ENCODE measurements at regions not wholly inside any gene's neighbourhood (a gene's known extent, or its start where the extent isn't known, plus 50 kb on each side); places are given as distances from the start of the nearest gene placed in this dataset.

- no peaks in the 10 kb centered on the region for H3K4me1 ChIP-seq (ENCODE audit: control insufficient read depth in 2 of 2, insufficient read depth in 2 of 2, low read length in 2 of 2)
- H2AFZ ChIP-seq (ENCODE audit: insufficient read depth, low read depth, low read length, poor library complexity, severe bottlenecking), result no peak overlapping the region
- intact Hi-C loops (cut with micrococcal nuclease), result no loop called here
- H3K27ac ChIP-seq (ENCODE audit: low read length in 2 of 2), result no peak overlapping the region
- no peaks in the 10 kb centered on the region for H4K20me1 ChIP-seq (ENCODE audit: control insufficient read depth, insufficient read depth, low read length, poor library complexity, severe bottlenecking)
- ChIA-PET POLR2A (no interaction called here), CTCF (no interaction called here)
- H3K4me3 Mint-ChIP-seq, result no peak overlapping the region
- H3K4me1 Mint-ChIP-seq, result no peaks in the 10 kb centered on the region
- H3K36me3 ChIP-seq (replicated peaks in 1 of 2; ENCODE audit: control extremely low read depth in 1 of 2, control insufficient read depth in 1 of 2, extremely low read depth in 1 of 2, insufficient read depth in 2 of 2, low read length in 1 of 2), result no peaks in the 10 kb centered on the region
- WGBS (ENCODE audit: insufficient coverage), result 76% methylated on average over 2 of the region's 4 CpGs
- DNase-seq (no peak), ATAC-seq (ENCODE audit: low read depth) (no peak)
- H3K9ac ChIP-seq (ENCODE audit: low read length), result no peak overlapping the region
- H3K27me3 ChIP-seq (replicated peaks in 1 of 4; ENCODE audit: control extremely low read depth in 1 of 4, control insufficient read depth in 3 of 4, insufficient read depth in 4 of 4, low read length in 3 of 4), result no peaks in the 10 kb centered on the region
- no peak overlapping the region for H3K4me2 ChIP-seq (replicated peaks; ENCODE audit: low read depth, low read length, poor library complexity, severe bottlenecking)
- no peaks in the 10 kb centered on the region for H3K9me3 ChIP-seq (ENCODE audit: control extremely low read depth in 1 of 3, control insufficient read depth in 2 of 3, insufficient read depth in 1 of 3, low read length in 2 of 3)
- H3K79me2 ChIP-seq (ENCODE audit: control insufficient read depth, insufficient read depth, low read length), result no peaks in the 10 kb centered on the region
- no peaks in the 10 kb centered on the region for H3K9me3 Mint-ChIP-seq (ENCODE audit: insufficient read depth)
- peaks cover 9% of the 10 kb centered on the region for H3K27me3 Mint-ChIP-seq
- TF ChIP-seq EZH2 (IDR thresholded peaks at IDR 0.05; ENCODE audit: borderline replicate concordance, insufficient read depth, low read depth, low read length, poor library complexity, severe bottlenecking), result no peak
- TF ChIP-seq, protein P1, sequence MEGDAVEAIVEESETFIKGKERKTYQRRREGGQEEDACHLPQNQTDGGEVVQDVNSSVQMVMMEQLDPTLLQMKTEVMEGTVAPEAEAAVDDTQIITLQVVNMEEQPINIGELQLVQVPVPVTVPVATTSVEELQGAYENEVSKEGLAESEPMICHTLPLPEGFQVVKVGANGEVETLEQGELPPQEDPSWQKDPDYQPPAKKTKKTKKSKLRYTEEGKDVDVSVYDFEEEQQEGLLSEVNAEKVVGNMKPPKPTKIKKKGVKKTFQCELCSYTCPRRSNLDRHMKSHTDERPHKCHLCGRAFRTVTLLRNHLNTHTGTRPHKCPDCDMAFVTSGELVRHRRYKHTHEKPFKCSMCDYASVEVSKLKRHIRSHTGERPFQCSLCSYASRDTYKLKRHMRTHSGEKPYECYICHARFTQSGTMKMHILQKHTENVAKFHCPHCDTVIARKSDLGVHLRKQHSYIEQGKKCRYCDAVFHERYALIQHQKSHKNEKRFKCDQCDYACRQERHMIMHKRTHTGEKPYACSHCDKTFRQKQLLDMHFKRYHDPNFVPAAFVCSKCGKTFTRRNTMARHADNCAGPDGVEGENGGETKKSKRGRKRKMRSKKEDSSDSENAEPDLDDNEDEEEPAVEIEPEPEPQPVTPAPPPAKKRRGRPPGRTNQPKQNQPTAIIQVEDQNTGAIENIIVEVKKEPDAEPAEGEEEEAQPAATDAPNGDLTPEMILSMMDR (IDR thresholded peaks at IDR 0.05), result no peak
- H3K27ac Mint-ChIP-seq, result no peak overlapping the region
- H3K4me3 ChIP-seq (ENCODE audit: control extremely low read depth in 1 of 5, extremely low read depth in 1 of 5, insufficient read depth in 1 of 5, low read depth in 2 of 5, low read length in 4 of 5), result no peak overlapping the region
Measured at GRCh38 chr13:47548294-47548840, 452.7 kb downstream of the SUCLA2 start.

DNA sequence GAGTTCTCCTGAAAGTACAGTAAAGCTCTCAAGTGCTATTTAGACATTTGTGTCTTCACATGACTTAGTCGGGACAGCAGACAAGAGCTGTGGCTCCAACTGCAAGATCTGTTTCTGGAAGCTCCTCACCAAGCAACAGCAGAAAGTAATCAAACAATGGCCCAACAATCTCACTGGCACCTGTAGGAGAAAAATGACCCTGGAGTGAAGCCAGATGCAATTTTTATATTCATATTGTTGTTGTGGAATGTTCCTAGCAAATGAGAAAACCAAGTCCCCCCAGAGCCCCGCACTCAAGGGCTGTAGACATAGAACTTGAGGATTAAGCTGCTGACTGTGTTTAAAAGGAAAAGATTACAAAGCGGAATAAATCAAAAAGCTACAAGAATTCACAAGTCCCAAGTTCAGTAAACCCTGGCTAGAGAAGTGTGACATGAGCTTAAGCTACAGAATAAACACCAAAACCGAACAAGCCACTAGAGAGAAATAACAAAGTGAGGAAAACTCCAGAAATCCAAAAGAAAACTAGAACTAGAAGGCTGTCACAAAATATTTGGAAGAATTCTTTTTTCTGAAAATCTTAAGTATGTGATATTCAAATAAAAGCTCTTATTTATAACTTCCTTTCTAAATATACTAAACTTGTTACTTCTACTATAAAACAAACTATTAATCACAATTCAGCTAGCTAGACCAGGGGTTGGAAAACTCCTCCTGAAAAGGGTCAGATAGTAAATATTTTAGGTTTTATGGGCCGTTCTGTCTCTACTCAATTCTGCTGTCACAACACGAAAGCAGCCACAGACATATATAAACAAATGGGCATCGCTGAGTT is 454.5 kb downstream of the SUCLA2 start:
- DNase-seq, result no peak
- no peaks in the 10 kb centered on the region for H4K20me1 ChIP-seq (ENCODE audit: control insufficient read depth, insufficient read depth, low read length, poor library complexity, severe bottlenecking)
- no peak for ATAC-seq (ENCODE audit: low read depth)
- intact Hi-C loops (cut with micrococcal nuclease), result no loop called here
- ChIA-PET POLR2A (no interaction called here), CTCF (no interaction called here)
- no CpG with 5 or more reads among the region's 7 CpGs for WGBS (ENCODE audit: insufficient coverage)
- H3K36me3 ChIP-seq (replicated peaks in 1 of 2; ENCODE audit: control extremely low read depth in 1 of 2, control insufficient read depth in 1 of 2, extremely low read depth in 1 of 2, insufficient read depth in 2 of 2, low read length in 1 of 2), result no peaks in the 10 kb centered on the region
- TF ChIP-seq EZH2 (IDR thresholded peaks at IDR 0.05; ENCODE audit: borderline replicate concordance, insufficient read depth, low read depth, low read length, poor library complexity, severe bottlenecking), result no peak
- TF ChIP-seq, protein P1 (IDR thresholded peaks at IDR 0.05), result no peak
- no peak overlapping the region for H3K27ac ChIP-seq (ENCODE audit: low read length in 2 of 2)
- no peaks in the 10 kb centered on the region for H3K4me1 ChIP-seq (ENCODE audit: control insufficient read depth in 2 of 2, insufficient read depth in 2 of 2, low read length in 2 of 2)
- no peak overlapping the region for H3K4me2 ChIP-seq (replicated peaks; ENCODE audit: low read depth, low read length, poor library complexity, severe bottlenecking)
- no peaks in the 10 kb centered on the region for H3K79me2 ChIP-seq (ENCODE audit: control insufficient read depth, insufficient read depth, low read length)
- H3K4me1 Mint-ChIP-seq, result no peaks in the 10 kb centered on the region
- no peak overlapping the region for H3K27ac Mint-ChIP-seq
- no peak overlapping the region for H2AFZ ChIP-seq (ENCODE audit: insufficient read depth, low read depth, low read length, poor library complexity, severe bottlenecking)
- H3K4me3 ChIP-seq (ENCODE audit: control extremely low read depth in 1 of 5, extremely low read depth in 1 of 5, insufficient read depth in 1 of 5, low read depth in 2 of 5, low read length in 4 of 5), result no peak overlapping the region
- H3K9ac ChIP-seq (ENCODE audit: low read length), result no peak overlapping the region
- H3K27me3 ChIP-seq (replicated peaks in 1 of 4; ENCODE audit: control extremely low read depth in 1 of 4, control insufficient read depth in 3 of 4, insufficient read depth in 4 of 4, low read length in 3 of 4), result no peaks in the 10 kb centered on the region
- H3K9me3 ChIP-seq (ENCODE audit: control extremely low read depth in 1 of 3, control insufficient read depth in 2 of 3, insufficient read depth in 1 of 3, low read length in 2 of 3), result no peaks in the 10 kb centered on the region
- H3K27me3 Mint-ChIP-seq, result peaks cover 9% of the 10 kb centered on the region
- no peaks in the 10 kb centered on the region for H3K9me3 Mint-ChIP-seq (ENCODE audit: insufficient read depth)
- H3K4me3 Mint-ChIP-seq, result no peak overlapping the region

Measured in B cell (primary cell).